Breast epithelium (tissue), 4 donors: ENCODE measurements at regions not wholly inside any gene's neighbourhood (a gene's known extent, or its start where the extent isn't known, plus 50 kb on each side); places are given as distances from the start of the nearest gene placed in this dataset.
"Not testable (repeated sequence)": the region's sequence is repeated elsewhere in the genome, so short reads cannot be mapped to it uniquely, and the experiment has no call there.

Source experiments
- DNase-seq, 2 donors: peaks; one replicate each; pipeline ENCODE4 v3.0.0-alpha.2; 2019; ENCODE audit warnings: low spot score in 2 of 2
- H3K27ac ChIP-seq, 2 donors: fragments of 200-600 bp; sonication (generic) in 1 of 2; one replicate each; pipeline ENCODE4 v1.5.1; 2016 to 2019; ENCODE audit warnings: mild to moderate bottlenecking in 1 of 2
- H3K27me3 ChIP-seq, 2 donors: fragments of 200-600 bp; sonication (generic) in 1 of 2; one replicate each; pipeline versions ENCODE4 v1.5.1 to v1.6.0; 2017 to 2019; ENCODE audit warnings: control low read depth in 1 of 2, mild to moderate bottlenecking in 1 of 2
- H3K36me3 ChIP-seq: fragments of 200-600 bp; one replicate; pipeline ENCODE4 v1.5.1; 2019
- H3K4me1 ChIP-seq, 2 donors: fragments of 200-600 bp; sonication (generic); one replicate each; pipeline ENCODE4 v1.5.1; 2016 to 2019; ENCODE audit warnings: control low read depth in 1 of 2
- H3K4me3 ChIP-seq, 3 donors: fragments of 200-600 bp; sonication (generic); 1 replicate in 2 of 3; 2 replicates in 1 of 3; pipeline ENCODE4 v1.5.1; 2016 to 2019; ENCODE audit warnings: mild to moderate bottlenecking in 3 of 3, moderate library complexity in 2 of 3
- H3K9me3 ChIP-seq, 2 donors: fragments of 200-600 bp; sonication (generic) in 1 of 2; one replicate each; pipeline ENCODE4 v1.5.1; 2016 to 2019; ENCODE audit warnings: control low read depth in 1 of 2
- POLR2A ChIP-seq: fragments of 450-650 bp; IDR thresholded peaks from one replicate; pipeline ENCODE4 v1.6.1; 2016; ENCODE audit warnings: antibody characterized with exemption, mild to moderate bottlenecking, moderate library complexity
- POLR2AphosphoS5 ChIP-seq, 3 donors: sonication (generic); formaldehyde crosslinking; IDR thresholded peaks; one replicate each; pipeline ENCODE4 v1.6.1; 2017; ENCODE audit warnings: antibody characterized with exemption in 3 of 3
- intact Hi-C: fragments of 100-400 bp; cut with DNase I; formaldehyde crosslinking; loops from one replicate; pipeline ENCODE4 v1.15.1; 2023; ENCODE audit warnings: low total_unique reads
- TF ChIP-seq, protein P1 (sequence below), 3 donors: fragments of 450-650 bp; IDR thresholded peaks; one replicate each; pipeline ENCODE4 v1.5.1; 2016 to 2017; ENCODE audit warnings: antibody characterized with exemption in 3 of 3, mild to moderate bottlenecking in 3 of 3, moderate library complexity in 3 of 3

- no peak for DNase-seq
- Histone ChIP-seq H3K36me3 (no peaks in the 10 kb centered on the region), H3K9me3 (peaks cover 0 to 7% of the 10 kb centered on the region in 2 donors), H3K4me3 (no peak overlapping the region), H3K27me3 (no peaks in the 10 kb centered on the region), H3K4me1 (no peaks in the 10 kb centered on the region), H3K27ac (no peak overlapping the region)
- intact Hi-C loops, result no loop called here
- TF ChIP-seq, protein P1, sequence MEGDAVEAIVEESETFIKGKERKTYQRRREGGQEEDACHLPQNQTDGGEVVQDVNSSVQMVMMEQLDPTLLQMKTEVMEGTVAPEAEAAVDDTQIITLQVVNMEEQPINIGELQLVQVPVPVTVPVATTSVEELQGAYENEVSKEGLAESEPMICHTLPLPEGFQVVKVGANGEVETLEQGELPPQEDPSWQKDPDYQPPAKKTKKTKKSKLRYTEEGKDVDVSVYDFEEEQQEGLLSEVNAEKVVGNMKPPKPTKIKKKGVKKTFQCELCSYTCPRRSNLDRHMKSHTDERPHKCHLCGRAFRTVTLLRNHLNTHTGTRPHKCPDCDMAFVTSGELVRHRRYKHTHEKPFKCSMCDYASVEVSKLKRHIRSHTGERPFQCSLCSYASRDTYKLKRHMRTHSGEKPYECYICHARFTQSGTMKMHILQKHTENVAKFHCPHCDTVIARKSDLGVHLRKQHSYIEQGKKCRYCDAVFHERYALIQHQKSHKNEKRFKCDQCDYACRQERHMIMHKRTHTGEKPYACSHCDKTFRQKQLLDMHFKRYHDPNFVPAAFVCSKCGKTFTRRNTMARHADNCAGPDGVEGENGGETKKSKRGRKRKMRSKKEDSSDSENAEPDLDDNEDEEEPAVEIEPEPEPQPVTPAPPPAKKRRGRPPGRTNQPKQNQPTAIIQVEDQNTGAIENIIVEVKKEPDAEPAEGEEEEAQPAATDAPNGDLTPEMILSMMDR (IDR thresholded peaks at IDR 0.05), result no peak
- TF ChIP-seq POLR2AphosphoS5 (IDR thresholded peaks at IDR 0.05), result no peak
- TF ChIP-seq POLR2A, result no peak
These were observed 1142.8 kb upstream of the INTU start for GRCh38 chr4:126489826-126490463.

DNA sequence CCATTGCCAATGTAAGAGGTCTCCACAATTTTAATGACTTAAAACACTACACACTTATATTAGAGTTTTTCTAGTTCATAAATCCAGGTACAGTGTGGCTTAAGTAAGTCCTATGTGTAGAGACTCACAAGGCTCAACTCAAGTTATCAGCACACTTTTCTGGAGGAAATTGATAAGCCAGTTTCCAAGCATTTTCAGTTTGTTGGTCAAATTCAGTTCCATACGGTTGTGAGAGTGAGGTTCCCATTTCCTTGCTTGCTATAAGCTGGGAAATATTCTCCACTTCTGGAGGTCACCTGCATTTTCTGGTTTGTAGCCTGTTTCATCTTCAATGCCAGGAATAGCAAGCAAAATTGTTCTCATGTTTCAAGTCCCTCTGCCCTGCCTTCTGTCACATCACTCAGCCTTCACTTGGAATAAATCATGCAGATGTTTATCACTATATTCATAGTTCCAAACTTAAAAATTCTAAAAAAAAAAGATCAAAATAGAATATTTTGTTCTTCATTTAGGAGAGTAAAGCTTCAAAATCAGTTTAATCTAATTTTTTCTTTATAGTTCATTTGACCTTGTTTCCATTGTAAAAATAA, 1137.5 kb upstream of the INTU start:
- intact Hi-C loops, result no loop called here
- no peaks in the 10 kb centered on the region for H3K27me3 ChIP-seq
- DNase-seq, result no peak
- TF ChIP-seq, protein P1 (IDR thresholded peaks at IDR 0.05), result no peak
- no peak for TF ChIP-seq POLR2A
- no peak for TF ChIP-seq POLR2AphosphoS5 (IDR thresholded peaks at IDR 0.05)
- H3K36me3 ChIP-seq, result no peaks in the 10 kb centered on the region
- no peak overlapping the region for H3K27ac ChIP-seq
- H3K9me3 ChIP-seq, result peaks cover 0 to 7% of the 10 kb centered on the region in 2 donors
- no peak overlapping the region for H3K4me3 ChIP-seq
- no peaks in the 10 kb centered on the region for H3K4me1 ChIP-seq

DNA sequence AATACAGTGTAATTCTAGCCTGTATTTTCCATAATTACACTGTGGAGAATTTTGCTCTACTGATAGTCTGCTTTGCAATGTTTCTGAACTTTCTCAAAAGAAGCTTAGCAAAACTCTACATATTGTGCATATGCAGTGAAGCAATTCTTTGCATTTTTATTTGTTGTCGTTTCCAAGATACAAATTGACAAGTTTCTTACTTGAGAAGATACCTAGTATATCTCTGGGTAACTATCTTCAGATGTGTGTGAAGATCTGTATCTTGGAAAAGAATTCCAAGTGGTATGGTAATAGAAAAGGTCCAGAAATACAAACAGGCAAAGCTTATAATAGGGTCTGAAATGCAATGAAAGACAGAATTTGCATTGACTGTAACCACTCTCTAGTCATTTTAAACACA, 1119.8 kb upstream of the INTU start:
- H3K4me1 ChIP-seq, result no peaks in the 10 kb centered on the region
- TF ChIP-seq POLR2A (no peak), POLR2AphosphoS5 (IDR thresholded peaks at IDR 0.05) (no peak)
- TF ChIP-seq, protein P1 (IDR thresholded peaks at IDR 0.05), result no peak
- H3K36me3 ChIP-seq, result no peaks in the 10 kb centered on the region
- no peak for DNase-seq
- no peak overlapping the region for H3K4me3 ChIP-seq
- no peaks in the 10 kb centered on the region for H3K9me3 ChIP-seq
- H3K27ac ChIP-seq, result no peak overlapping the region
- intact Hi-C loops, result no loop called here
- no peaks in the 10 kb centered on the region for H3K27me3 ChIP-seq

GRCh38 chr4:126513596-126513995, 1119.2 kb upstream of the INTU start:
- Histone ChIP-seq H3K4me3 (no peak overlapping the region), H3K4me1 (no peaks in the 10 kb centered on the region), H3K9me3 (no peaks in the 10 kb centered on the region), H3K36me3 (no peaks in the 10 kb centered on the region), H3K27me3 (no peaks in the 10 kb centered on the region), H3K27ac (no peak overlapping the region)
- no peak for TF ChIP-seq POLR2A
- TF ChIP-seq POLR2AphosphoS5 (IDR thresholded peaks at IDR 0.05), result no peak
- no peak for DNase-seq
- intact Hi-C loops, result no loop called here

DNA sequence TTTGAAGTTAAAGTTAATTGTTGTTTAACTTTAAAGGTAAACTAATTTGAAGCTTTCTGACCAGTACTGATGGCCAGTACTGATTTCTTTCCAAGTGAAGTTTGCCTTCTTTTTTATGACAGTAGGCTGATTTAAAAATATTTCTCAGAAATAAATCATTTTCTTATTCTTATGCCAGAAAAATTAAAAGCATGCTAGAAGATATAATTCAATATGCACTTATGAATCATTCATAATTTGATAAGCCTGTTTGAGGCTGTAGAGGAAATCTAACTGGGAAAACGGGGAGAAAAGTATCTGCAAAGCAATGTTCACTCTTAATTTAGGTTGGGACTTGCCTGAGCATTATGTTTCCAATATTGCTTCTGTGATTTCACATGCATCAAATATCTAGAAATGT, 1112.0 kb upstream of the INTU start:
- H3K9me3 ChIP-seq, result peaks cover 0 to 7% of the 10 kb centered on the region in 2 donors

GRCh38 chr4:126525400-126525799, 1107.4 kb upstream of the INTU start:
- DNase-seq, H3K4me3 ChIP-seq, intact Hi-C loops, H3K27me3 ChIP-seq, H3K36me3 ChIP-seq, H3K4me1 ChIP-seq, H3K27ac ChIP-seq: not testable (repeated sequence)
- H3K9me3 ChIP-seq, result peaks cover 0 to 21% of the 10 kb centered on the region in 2 donors

More for the DNA sequence above, 1112.0 kb upstream of the INTU start:
- intact Hi-C loops, result no loop called here
- H3K27ac ChIP-seq, result no peak overlapping the region
- no peak for DNase-seq
- TF ChIP-seq POLR2A (no peak), POLR2AphosphoS5 (IDR thresholded peaks at IDR 0.05) (no peak)
- TF ChIP-seq, protein P1 (IDR thresholded peaks at IDR 0.05), result no peak
- H3K27me3 ChIP-seq, result no peaks in the 10 kb centered on the region
- no peak overlapping the region for H3K4me3 ChIP-seq
- no peaks in the 10 kb centered on the region for H3K4me1 ChIP-seq
- no peaks in the 10 kb centered on the region for H3K36me3 ChIP-seq
